Panc1 (cell line): ENCODE measurements at regions not wholly inside any gene's neighbourhood (a gene's known extent, or its start where the extent isn't known, plus 50 kb on each side); places are given as distances from the start of the nearest gene placed in this dataset.

Experiments
- ATAC-seq: fragments of 200-7000 bp; cut with Tn5 transposase; 2 replicates; pipeline ENCODE4 v1.9.1; 2020; ENCODE audit warnings: mild to moderate bottlenecking, moderate library complexity
- BruUV-seq: library from RNA; stranded (reverse); fragments of 400-500 nt; replicated peaks from 2 replicates; lab custom pipeline; 2021; lab: Mats Ljungman, UMichigan
- CTCF ChIA-PET: fragments of 300-600 bp; sonication (Branson Sonifier 250); formaldehyde crosslinking; loops from one replicate; lab custom pipeline; 2022; ENCODE audit warnings: antibody characterized with exemption; lab: Charles Lee
- POLR2A ChIA-PET: fragments of 300-600 bp; sonication (Branson Sonifier 250); formaldehyde crosslinking; loops from one replicate; lab custom pipeline; 2022; ENCODE audit warnings: antibody characterized with exemption; lab: Charles Lee
- DNase-seq: peaks from one replicate; pipeline ENCODE4 v3.0.0-alpha.2; 2010; ENCODE audit warnings: low read depth, low spot score
- H3K27ac ChIP-seq: 2 replicates; pipeline ENCODE4 v1.5.1; 2011; ENCODE audit warnings: mild to moderate bottlenecking, low read length, inconsistent platforms
- H3K27me3 ChIP-seq: fragments of 200-500 bp; sonication (Bioruptor generic); 2 replicates; pipeline ENCODE4 v1.6.0; 2014; ENCODE audit warnings: low read length, inconsistent platforms; ENCODE audit not compliant: control insufficient read depth, insufficient read depth
- H3K36me3 ChIP-seq: fragments of 200-500 bp; sonication (Bioruptor generic); 2 replicates; pipeline ENCODE4 v1.5.1; 2014; ENCODE audit warnings: inconsistent platforms, mild to moderate bottlenecking, low read length, moderate library complexity; ENCODE audit not compliant: control insufficient read depth, insufficient read depth
- H3K4me1 ChIP-seq: 2 replicates; pipeline ENCODE4 v1.5.1; 2011; ENCODE audit warnings: inconsistent platforms, mild to moderate bottlenecking, low read length, moderate library complexity; ENCODE audit not compliant: control insufficient read depth, insufficient read depth
- H3K4me3 ChIP-seq, 2 experiments: 2 replicates each; pipeline ENCODE4 v1.5.1; 2011 to 2012; ENCODE audit warnings: low read depth in 2 of 2, low read length in 2 of 2, mild to moderate bottlenecking in 2 of 2, inconsistent platforms in 1 of 2, moderate library complexity in 1 of 2
- H3K9me3 ChIP-seq: fragments of 200-500 bp; sonication (Bioruptor generic); 2 replicates; pipeline ENCODE4 v1.5.1; 2014; ENCODE audit warnings: low read depth, mild to moderate bottlenecking, inconsistent platforms, low read length, moderate library complexity; ENCODE audit not compliant: control insufficient read depth, insufficient read depth
- CTCF ChIP-seq: fragments of 450-650 bp; IDR thresholded peaks from 2 replicates; pipeline ENCODE4 v1.5.1; 2017; ENCODE audit warnings: mild to moderate bottlenecking
- POLR2AphosphoS5 ChIP-seq: IDR thresholded peaks from 2 replicates; pipeline ENCODE4 v1.6.1; 2012; ENCODE audit warnings: mild to moderate bottlenecking, low read depth, low read length, moderate library complexity
- REST ChIP-seq, 2 experiments: IDR thresholded peaks; 2 replicates each; pipeline ENCODE4 v1.6.1; 2011 to 2012; ENCODE audit warnings: low read depth in 2 of 2, control low read depth in 1 of 2, low read length in 1 of 2, mild to moderate bottlenecking in 1 of 2, moderate library complexity in 1 of 2; ENCODE audit not compliant: insufficient read depth in 1 of 2
- SIN3A ChIP-seq: IDR thresholded peaks from 2 replicates; pipeline ENCODE4 v1.6.1; 2012; ENCODE audit warnings: low read depth, mild to moderate bottlenecking, low read length, moderate library complexity, borderline replicate concordance; ENCODE audit not compliant: insufficient read depth
- TCF7L2 ChIP-seq: IDR thresholded peaks from 2 replicates; pipeline ENCODE4 v1.6.1; 2011; ENCODE audit warnings: mild to moderate bottlenecking, low read depth, low read length, inconsistent platforms
- in situ Hi-C: cut with HindIII; loops from 2 replicates; pipeline ENCODE4 v1.10.0; 2016; ENCODE audit warnings: low sequenced_read_pairs, low pct_unique_long_range_greater_than_20kb
- intact Hi-C: fragments of 100-400 bp; cut with micrococcal nuclease; formaldehyde crosslinking; loops from one replicate; pipeline ENCODE4 v1.10.0; 2022; ENCODE audit not compliant: unreplicated experiment

GRCh38 chr7:106382929-106383328, 98.1 kb upstream of the NAMPT start:
- Histone ChIP-seq H3K9me3 (no peaks in the 10 kb centered on the region), H3K27ac (no peak overlapping the region), H3K36me3 (no peaks in the 10 kb centered on the region), H3K4me3 (no peak overlapping the region), H3K4me1 (no peaks in the 10 kb centered on the region), H3K27me3 (no peaks in the 10 kb centered on the region)
- in situ Hi-C loops, result no loop called here
- TF ChIP-seq TCF7L2 (no peak), CTCF (no peak), SIN3A (no peak)
- ChIA-PET CTCF (no interaction called here), POLR2A (no interaction called here)
- BruUV-seq, result no TSS peak
- DNase-seq (no peak), ATAC-seq (no peak)
- intact Hi-C loops, result no loop called here

- POLR2A ChIA-PET, result no interaction called here
- TF ChIP-seq TCF7L2 (no peak), REST (IDR thresholded peaks at IDR 0.05; ENCODE audit: insufficient read depth in 1 of 2, low read depth in 2 of 2, low read length in 1 of 2) (no peak), POLR2AphosphoS5 (no peak), CTCF (no peak), SIN3A (no peak)
- BruUV-seq, result no TSS peak
These were observed 97.3 kb upstream of the NAMPT start for GRCh38 chr7:106382129-106382528.

More at GRCh38 chr7:106382129-106382528, 97.3 kb upstream of the NAMPT start:
- DNase-seq (no peak), ATAC-seq (no peak)
- Histone ChIP-seq H3K27me3 (no peaks in the 10 kb centered on the region), H3K36me3 (no peaks in the 10 kb centered on the region), H3K27ac (no peak overlapping the region), H3K9me3 (no peaks in the 10 kb centered on the region), H3K4me1 (no peaks in the 10 kb centered on the region), H3K4me3 (no peak overlapping the region)
- intact Hi-C loops (no loop called here), in situ Hi-C loops (no loop called here)
- CTCF ChIA-PET, result no interaction called here
